ENCODE measurements at regions not wholly inside any gene's neighbourhood (a gene's known extent, or its start where the extent isn't known, plus 50 kb on each side); places are given as distances from the start of the nearest gene placed in this dataset.
"Not testable (repeated sequence)": the region's sequence is repeated elsewhere in the genome, so short reads cannot be mapped to it uniquely, and the experiment has no call there.

DNA sequence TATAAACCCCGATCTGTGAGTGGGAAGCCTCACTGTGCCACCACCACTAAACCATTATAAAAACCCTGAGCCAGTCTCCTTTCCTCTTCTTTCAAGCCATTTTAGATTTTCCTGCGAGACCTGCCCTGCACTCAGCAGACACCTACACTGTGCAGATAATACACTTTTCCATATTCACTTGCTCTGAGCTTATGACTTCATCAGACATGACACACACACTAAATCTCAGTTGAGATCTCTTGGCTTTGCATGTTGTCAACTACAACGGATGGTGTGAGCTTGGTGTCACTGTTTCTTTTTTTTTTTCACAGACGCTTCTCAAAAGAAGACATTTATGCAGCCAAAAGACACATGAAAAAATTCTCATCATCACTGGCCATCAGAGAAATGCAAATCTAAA lies 839.0 kb downstream of the TMEM121 start:
- TF ChIP-seq, protein P1, sequence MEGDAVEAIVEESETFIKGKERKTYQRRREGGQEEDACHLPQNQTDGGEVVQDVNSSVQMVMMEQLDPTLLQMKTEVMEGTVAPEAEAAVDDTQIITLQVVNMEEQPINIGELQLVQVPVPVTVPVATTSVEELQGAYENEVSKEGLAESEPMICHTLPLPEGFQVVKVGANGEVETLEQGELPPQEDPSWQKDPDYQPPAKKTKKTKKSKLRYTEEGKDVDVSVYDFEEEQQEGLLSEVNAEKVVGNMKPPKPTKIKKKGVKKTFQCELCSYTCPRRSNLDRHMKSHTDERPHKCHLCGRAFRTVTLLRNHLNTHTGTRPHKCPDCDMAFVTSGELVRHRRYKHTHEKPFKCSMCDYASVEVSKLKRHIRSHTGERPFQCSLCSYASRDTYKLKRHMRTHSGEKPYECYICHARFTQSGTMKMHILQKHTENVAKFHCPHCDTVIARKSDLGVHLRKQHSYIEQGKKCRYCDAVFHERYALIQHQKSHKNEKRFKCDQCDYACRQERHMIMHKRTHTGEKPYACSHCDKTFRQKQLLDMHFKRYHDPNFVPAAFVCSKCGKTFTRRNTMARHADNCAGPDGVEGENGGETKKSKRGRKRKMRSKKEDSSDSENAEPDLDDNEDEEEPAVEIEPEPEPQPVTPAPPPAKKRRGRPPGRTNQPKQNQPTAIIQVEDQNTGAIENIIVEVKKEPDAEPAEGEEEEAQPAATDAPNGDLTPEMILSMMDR (IDR thresholded peaks at IDR 0.05) = not testable (repeated sequence)
- TF ChIP-seq POLR2A (IDR thresholded peaks at IDR 0.05) = not testable (repeated sequence)

All from heart left ventricle (tissue), 13 donors.